22Rv1 (cell line): ENCODE measurements at regions not wholly inside any gene's neighbourhood (a gene's known extent, or its start where the extent isn't known, plus 50 kb on each side); places are given as distances from the start of the nearest gene placed in this dataset.

Experiments used
- CTCF ChIP-seq: fragments of 450-650 bp; IDR thresholded peaks from 2 replicates; pipeline ENCODE4 v1.5.1; 2017; ENCODE audit warnings: mild to moderate bottlenecking
- ZFX ChIP-seq: fragments of 450-650 bp; IDR thresholded peaks from 2 replicates; pipeline ENCODE4 v1.6.1; 2017; ENCODE audit warnings: antibody characterized with exemption, borderline replicate concordance

DNA sequence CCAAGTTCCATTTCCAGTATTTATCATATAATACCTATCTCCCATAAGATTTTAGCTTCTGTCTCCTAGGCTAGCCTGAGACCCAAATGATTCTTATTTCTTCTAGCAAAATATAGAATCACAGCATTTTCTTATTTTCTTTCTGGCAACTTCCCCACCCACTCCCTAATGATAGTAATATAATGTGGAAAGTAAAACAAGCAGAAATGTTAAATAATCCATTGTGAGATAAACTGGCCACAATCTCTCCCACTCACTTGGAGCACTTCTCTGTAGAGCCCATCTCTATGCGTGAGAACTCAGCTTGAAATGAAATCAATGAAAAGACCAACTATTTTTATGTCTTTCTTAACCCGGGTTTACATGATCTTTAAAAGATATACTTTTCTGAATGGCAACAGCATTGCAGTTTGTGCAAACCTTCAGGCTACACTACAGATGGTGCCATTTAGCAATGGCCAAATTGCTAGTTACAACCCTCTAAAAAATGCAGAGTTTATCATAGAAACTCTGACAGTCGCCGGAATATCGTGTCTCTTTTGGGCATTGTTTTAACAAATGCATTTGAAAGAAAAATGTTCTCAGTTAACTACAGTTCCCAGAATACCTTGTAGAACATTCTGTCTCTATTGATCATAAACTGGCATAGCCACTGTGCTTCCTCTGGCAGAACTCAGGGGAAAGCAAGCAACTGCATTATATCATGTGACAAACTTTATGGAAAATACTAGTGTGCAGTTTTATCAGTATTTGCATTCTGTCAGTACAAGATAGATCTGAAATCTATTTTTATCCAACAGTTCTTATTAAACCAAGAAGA is 1407.4 kb upstream of the ZEB2 start:
- TF ChIP-seq CTCF: no peak
- TF ChIP-seq ZFX: no peak
